Umbilical cord (tissue), 1 donor: ENCODE measurements at regions not wholly inside any gene's neighbourhood (a gene's known extent, or its start where the extent isn't known, plus 50 kb on each side); places are given as distances from the start of the nearest gene placed in this dataset.

Experiments
- DNase-seq: peaks from one replicate; pipeline ENCODE4 v3.0.0-alpha.2; 2015; ENCODE audit warnings: low spot score

GRCh38 chr4:167290678-167291077, 56.4 kb upstream of the SPOCK3 start:
- DNase-seq = peak; percentile 23

- no peak for DNase-seq
These were observed 74.6 kb upstream of the SPOCK3 start for GRCh38 chr4:167308876-167309275.

DNA sequence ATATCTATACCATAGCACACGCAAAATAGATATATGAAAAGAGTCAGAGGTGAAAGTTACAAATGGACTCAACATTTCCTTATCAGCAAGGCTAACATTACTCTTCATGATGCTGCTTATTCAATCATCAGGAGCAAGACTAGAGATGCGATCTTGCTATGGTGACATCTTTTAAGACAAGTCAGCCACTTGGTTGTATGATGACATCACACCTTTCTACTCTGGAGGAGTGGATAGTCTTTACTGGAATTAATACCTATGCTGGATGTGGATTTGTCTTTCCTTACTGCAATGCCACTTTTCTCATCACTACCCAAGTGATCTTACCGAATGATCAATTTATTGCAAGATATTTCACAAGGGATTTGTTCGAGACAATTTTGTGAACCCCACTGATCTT, 87.0 kb upstream of the SPOCK3 start:
- no peak for DNase-seq

GRCh38 chr4:167339781-167340180, 105.5 kb upstream of the SPOCK3 start:
- DNase-seq = peak; percentile 1

- no peak for DNase-seq
These were observed 125.4 kb upstream of the SPOCK3 start for GRCh38 chr4:167359711-167360110.

- DNase-seq = no peak
These were observed 145.0 kb upstream of the SPOCK3 start for GRCh38 chr4:167379076-167379835.

- DNase-seq = no peak
These were observed 146.7 kb upstream of the SPOCK3 start for GRCh38 chr4:167380964-167381363.

- DNase-seq = no peak
These were observed 149.0 kb upstream of the SPOCK3 start for GRCh38 chr4:167383291-167383690.

DNA sequence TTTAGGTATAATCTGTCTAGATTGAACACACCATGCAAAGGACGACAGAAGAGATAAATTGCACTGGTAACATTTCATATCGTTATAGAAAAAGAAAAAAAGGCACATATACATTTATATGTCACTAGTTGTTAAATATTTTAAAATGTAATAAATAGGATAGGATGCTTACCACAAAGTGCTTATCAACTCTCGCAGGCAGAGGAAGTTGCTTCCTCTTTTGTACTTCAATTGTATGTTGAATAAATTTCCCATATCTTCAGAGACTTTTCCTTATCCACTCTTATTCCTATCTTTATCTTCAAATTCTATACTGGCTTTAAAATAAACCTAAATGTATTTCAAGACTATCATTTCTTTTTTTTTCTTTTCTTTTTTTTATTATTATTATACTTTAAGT, 163.3 kb upstream of the SPOCK3 start:
- no peak for DNase-seq

DNA sequence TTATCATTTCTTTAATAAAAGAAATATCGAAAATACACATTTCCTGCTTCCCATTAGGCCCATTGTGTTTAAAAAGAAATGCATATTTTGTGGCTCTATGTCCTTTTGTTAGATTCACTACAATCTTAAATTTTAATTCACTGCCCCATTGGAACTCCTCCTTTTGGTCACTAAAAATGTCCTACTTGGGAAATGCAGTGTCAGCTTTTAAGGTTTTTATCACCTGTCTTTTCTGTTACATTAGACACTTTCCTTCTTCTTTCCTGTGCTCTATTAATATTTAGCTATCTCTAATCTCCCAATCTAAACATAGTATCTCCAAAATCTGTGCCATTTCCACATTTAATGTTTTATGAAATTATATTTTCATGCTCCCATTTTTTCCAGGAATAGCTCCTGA, 164.9 kb upstream of the SPOCK3 start:
- no peak for DNase-seq

GRCh38 chr4:167406181-167406580, 171.9 kb upstream of the SPOCK3 start:
- DNase-seq = no peak

GRCh38 chr4:167415461-167415860, 181.2 kb upstream of the SPOCK3 start:
- no peak for DNase-seq

GRCh38 chr4:167419468-167420140, 185.3 kb upstream of the SPOCK3 start:
- no peak for DNase-seq

DNA sequence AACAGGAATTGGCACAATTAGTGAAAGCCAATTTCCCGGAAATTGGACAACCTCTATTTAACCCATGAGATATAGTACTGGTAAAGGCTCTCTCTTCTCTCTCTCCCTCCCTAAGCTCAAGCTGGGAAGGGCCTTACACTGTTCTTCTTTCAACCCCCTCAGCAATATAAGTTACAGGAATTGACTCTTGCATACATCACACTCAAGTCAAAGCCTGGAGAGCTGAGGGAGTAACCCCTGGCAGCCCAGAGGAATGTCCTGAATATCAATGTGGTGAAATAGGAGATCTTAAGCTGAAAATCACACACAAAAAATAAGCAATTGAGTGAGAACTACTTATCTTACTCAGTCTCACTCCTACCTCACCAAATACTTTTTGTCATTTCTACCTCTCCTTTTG, 186.9 kb upstream of the SPOCK3 start:
- DNase-seq = no peak

DNA sequence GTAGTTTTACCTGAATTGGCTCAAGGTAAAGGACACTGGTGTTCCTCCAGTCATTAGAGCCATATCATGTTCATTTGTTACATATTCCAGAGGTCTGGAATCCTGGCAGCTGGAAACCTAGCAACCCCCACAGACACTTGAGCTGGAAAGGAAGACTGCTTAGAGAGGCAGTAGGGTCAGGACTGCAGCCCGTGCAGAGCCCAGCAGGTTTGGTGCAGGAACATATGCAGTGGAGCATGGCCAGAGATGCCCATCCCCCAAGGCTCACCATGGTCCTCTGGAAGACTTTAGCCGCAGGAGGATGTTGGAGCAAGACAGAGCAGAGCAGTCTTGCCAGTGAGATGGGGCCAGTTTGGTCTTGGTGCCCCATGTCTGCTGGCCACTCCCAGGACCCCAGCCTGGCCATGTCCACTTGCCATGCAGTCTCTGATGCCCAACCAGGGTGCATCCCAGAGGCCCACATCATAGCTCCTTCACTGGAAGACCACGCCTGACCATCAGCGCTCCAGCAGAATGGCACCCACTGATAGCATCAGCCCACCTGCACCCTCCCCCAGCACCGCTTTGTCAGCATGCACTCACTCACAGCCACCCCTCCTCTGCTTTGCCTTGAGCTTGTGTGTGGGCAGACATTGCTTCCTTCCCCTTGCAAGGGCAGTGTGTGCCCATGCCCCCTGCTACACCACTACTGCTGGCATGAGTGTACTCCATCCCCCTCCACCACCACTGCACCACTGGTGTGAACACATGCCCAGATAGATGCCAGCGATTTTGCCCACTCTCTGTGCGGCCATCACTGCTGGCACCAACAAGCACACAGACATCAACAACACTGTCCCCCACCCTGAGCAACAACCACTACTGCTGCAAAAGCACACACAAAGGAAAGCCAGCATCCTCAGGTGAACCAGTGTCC, 190.3 kb upstream of the SPOCK3 start:
- DNase-seq = no peak

DNA sequence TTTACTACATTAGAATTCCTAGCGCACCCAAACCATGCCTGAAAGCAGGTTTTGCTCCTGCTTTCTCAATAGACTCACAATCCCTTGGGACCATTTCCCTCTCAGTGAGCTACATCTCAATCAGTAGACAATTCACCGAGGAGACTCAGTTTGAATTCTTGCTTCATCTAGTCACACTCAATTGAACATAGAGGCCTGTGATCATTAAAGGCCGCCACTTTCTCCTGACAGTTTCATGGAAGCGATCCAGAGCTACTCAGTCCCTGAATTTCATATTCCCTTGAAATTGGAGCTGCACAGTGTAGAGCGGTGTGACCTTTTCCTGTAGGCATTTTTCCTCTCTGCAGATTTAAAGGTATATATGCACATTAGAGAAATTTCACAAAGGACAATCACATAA, 193.9 kb upstream of the SPOCK3 start:
- DNase-seq = no peak

GRCh38 chr4:167431371-167431770, 197.1 kb upstream of the SPOCK3 start:
- DNase-seq = no peak

DNA sequence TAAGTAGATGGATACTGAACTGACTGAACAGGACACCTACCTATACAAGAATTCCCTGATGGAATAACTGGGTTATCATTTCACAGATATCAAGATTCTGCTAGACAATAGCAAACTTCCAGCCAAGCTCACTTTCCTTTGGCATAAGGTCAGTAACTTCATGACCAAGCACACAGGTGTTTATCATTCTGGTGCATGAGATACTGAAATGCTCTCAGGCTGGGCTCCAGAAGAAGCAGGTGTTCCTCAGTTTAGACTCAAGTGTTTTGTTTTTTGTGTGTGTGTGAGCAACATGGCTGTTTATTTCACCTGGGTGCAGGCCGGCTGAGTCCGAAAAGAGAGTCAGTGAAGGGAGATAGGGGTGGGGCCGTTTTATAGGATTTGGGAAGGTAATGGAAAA, 201.5 kb upstream of the SPOCK3 start:
- no peak for DNase-seq

DNA sequence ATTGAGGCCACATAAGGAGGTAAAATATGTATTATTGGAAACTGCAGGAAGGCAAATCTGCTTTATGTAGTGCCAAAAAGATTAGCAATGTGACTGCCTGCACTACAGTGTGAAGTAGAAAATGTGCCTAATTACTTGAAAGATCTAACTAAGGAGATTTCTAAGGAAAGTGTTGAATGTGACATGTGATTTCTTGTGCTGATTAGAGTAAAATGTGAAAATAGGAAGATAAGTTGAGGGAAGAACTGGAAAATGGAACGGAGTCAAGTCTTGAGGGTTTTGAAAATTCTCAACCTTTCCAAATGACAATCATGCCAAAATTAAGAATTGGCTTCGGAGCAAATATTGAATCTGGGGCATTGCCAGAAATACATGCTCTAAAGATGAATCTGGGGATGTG, 209.5 kb upstream of the SPOCK3 start:
- no peak for DNase-seq

DNA sequence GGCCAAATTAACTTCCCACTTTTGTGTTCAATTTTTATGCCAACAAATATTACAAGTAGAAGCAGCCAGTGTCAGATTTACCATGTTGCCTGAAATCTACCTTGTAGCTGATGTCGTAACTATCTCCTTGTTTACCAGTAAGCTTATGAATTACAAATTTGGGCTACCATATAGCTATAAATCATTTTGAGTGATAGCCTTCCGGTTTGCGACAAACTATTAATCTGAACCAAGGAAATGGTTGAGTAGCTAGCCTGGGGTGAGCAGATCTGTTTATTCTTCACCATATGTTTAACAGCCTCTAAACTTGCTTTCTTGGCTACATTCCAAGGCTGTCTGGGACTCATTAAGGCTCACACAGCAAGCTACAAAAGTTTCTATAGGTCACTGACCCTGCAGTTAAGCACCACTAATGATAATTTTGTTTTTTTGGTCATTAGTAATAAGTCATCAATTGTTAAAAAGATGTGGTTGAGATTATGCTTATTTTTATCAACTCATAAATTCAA, 218.7 kb upstream of the SPOCK3 start:
- DNase-seq = no peak

GRCh38 chr4:167456619-167457018, 222.3 kb upstream of the SPOCK3 start:
- no peak for DNase-seq

GRCh38 chr4:167469436-167469835, 235.1 kb upstream of the SPOCK3 start:
- no peak for DNase-seq
